Mesenchymal stem cell (in vitro differentiated cells and primary cell): ENCODE measurements at regions not wholly inside any gene's neighbourhood (a gene's known extent, or its start where the extent isn't known, plus 50 kb on each side); places are given as distances from the start of the nearest gene placed in this dataset.

ENCODE experiments used
- DNase-seq: peaks from one replicate; pipeline ENCODE4 v3.0.0-alpha.2; 2013
- H2AFZ ChIP-seq: one replicate; pipeline ENCODE4 v1.6.1; 2013; ENCODE audit warnings: low read depth, mild to moderate bottlenecking, control low read depth, inconsistent platforms, low read length, moderate library complexity
- H2AK5ac ChIP-seq: 2 replicates; pipeline ENCODE4 v1.6.1; 2013; ENCODE audit warnings: low read length, moderate library complexity, mild to moderate bottlenecking, inconsistent platforms; ENCODE audit not compliant: severe bottlenecking
- H2BK120ac ChIP-seq: one replicate; pipeline ENCODE4 v1.6.1; 2013; ENCODE audit warnings: low read depth, mild to moderate bottlenecking, inconsistent platforms, low read length, moderate library complexity
- H2BK12ac ChIP-seq, 2 experiments: one replicate each; pipeline ENCODE4 v1.6.1; 2013; ENCODE audit warnings: inconsistent platforms in 2 of 2, low read length in 2 of 2, mild to moderate bottlenecking in 2 of 2, moderate library complexity in 2 of 2, control low read depth in 1 of 2
- H2BK15ac ChIP-seq: one replicate; pipeline ENCODE4 v1.6.1; 2013; ENCODE audit warnings: mild to moderate bottlenecking, low read depth, inconsistent platforms; ENCODE audit not compliant: poor library complexity, severe bottlenecking
- H2BK5ac ChIP-seq: 2 replicates; pipeline ENCODE4 v1.6.1; 2013; ENCODE audit warnings: low read depth, mild to moderate bottlenecking, low read length, control low read depth, inconsistent platforms; ENCODE audit not compliant: poor library complexity, severe bottlenecking
- H3K14ac ChIP-seq, 2 experiments: one replicate each; pipeline ENCODE4 v1.6.1; 2013; ENCODE audit warnings: inconsistent platforms in 2 of 2, low read length in 2 of 2, control low read depth in 1 of 2, mild to moderate bottlenecking in 1 of 2, moderate library complexity in 1 of 2
- H3K18ac ChIP-seq, 2 experiments: one replicate each; pipeline ENCODE4 v1.6.1; 2013; ENCODE audit warnings: inconsistent platforms in 2 of 2, low read length in 2 of 2, control low read depth in 1 of 2, low read depth in 1 of 2, mild to moderate bottlenecking in 1 of 2
- H3K23ac ChIP-seq, 2 experiments: one replicate each; pipeline ENCODE4 v1.6.1; 2013; ENCODE audit warnings: inconsistent platforms in 2 of 2, low read length in 2 of 2, mild to moderate bottlenecking in 2 of 2, moderate library complexity in 2 of 2, control low read depth in 1 of 2
- H3K27ac ChIP-seq: 2 replicates; pipeline ENCODE4 v1.5.1; 2013; ENCODE audit warnings: mild to moderate bottlenecking, moderate library complexity, low read length, control low read depth, inconsistent platforms; ENCODE audit not compliant: poor library complexity, severe bottlenecking
- H3K27me3 ChIP-seq, 2 experiments: 2 replicates each; pipeline versions ENCODE4 v1.6.1 to v1.7.0; 2013; ENCODE audit warnings: low read length in 2 of 2, mild to moderate bottlenecking in 2 of 2, moderate library complexity in 2 of 2, control low read depth in 1 of 2, inconsistent platforms in 1 of 2; ENCODE audit not compliant: control insufficient read depth in 1 of 2, insufficient read depth in 1 of 2
- H3K36me3 ChIP-seq, 2 experiments: 2 replicates each; pipeline versions ENCODE4 v1.6.1 to v1.7.0; 2013; ENCODE audit warnings: low read length in 2 of 2, control low read depth in 1 of 2, inconsistent platforms in 1 of 2, low read depth in 1 of 2, mild to moderate bottlenecking in 1 of 2; ENCODE audit not compliant: insufficient read depth in 2 of 2, control insufficient read depth in 1 of 2
- H3K4ac ChIP-seq, 2 experiments: one replicate each; pipeline ENCODE4 v1.6.1; 2013; ENCODE audit warnings: inconsistent platforms in 2 of 2, low read length in 2 of 2, mild to moderate bottlenecking in 2 of 2, moderate library complexity in 2 of 2, control low read depth in 1 of 2, low read depth in 1 of 2
- H3K4me1 ChIP-seq: 2 replicates; pipeline ENCODE4 v1.6.1; 2013; ENCODE audit warnings: low read depth, low read length, control low read depth; ENCODE audit not compliant: control insufficient read depth, insufficient read depth
- H3K4me2 ChIP-seq: 2 replicates; pipeline ENCODE4 v1.6.1; 2013; ENCODE audit warnings: low read length, mild to moderate bottlenecking, inconsistent platforms; ENCODE audit not compliant: poor library complexity, severe bottlenecking
- H3K4me3 ChIP-seq, 2 experiments: 2 replicates each; pipeline versions ENCODE4 v1.5.1 to v1.7.0; 2013; ENCODE audit warnings: low read length in 2 of 2, mild to moderate bottlenecking in 2 of 2, control low read depth in 1 of 2, low read depth in 1 of 2; ENCODE audit not compliant: insufficient read depth in 1 of 2
- H3K79me1 ChIP-seq: replicated peaks from 2 replicates; pipeline ENCODE4 v1.6.1; 2013; ENCODE audit warnings: mild to moderate bottlenecking, control low read depth, low read length, inconsistent platforms; ENCODE audit not compliant: poor library complexity, severe bottlenecking
- H3K9ac ChIP-seq: 2 replicates; pipeline ENCODE4 v1.7.0; 2013; ENCODE audit warnings: mild to moderate bottlenecking, low read length, moderate library complexity
- H3K9me3 ChIP-seq: 2 replicates; pipeline ENCODE4 v1.7.0; 2013; ENCODE audit warnings: mild to moderate bottlenecking, low read length; ENCODE audit not compliant: control insufficient read depth
- H4K8ac ChIP-seq: one replicate; pipeline ENCODE4 v1.6.1; 2013; ENCODE audit warnings: inconsistent platforms, mild to moderate bottlenecking, low read length, moderate library complexity
- H4K91ac ChIP-seq: one replicate; pipeline ENCODE4 v1.6.1; 2013; ENCODE audit warnings: mild to moderate bottlenecking, low read length, inconsistent platforms
- WGBS: methylation state at CpG from one replicate; pipeline ENCODE4 v1.1.7; 2013; ENCODE audit warnings: mixed read lengths; 5-methylcytosine and 5-hydroxymethylcytosine counted together

GRCh38 chr5:128798871-128799270 lies 166.4 kb upstream of the SLC27A6 start:
- no peak overlapping the region for H3K4me3 ChIP-seq
- no peak overlapping the region for H2AFZ ChIP-seq
- H3K18ac ChIP-seq = no peak overlapping the region
- no peak overlapping the region for H3K9ac ChIP-seq
- H3K4me1 ChIP-seq = no peaks in the 10 kb centered on the region
- no peaks in the 10 kb centered on the region for H3K36me3 ChIP-seq
- H3K14ac ChIP-seq = no peak overlapping the region
- H4K91ac ChIP-seq = no peak overlapping the region
- no peak overlapping the region for H2BK15ac ChIP-seq
- H3K27me3 ChIP-seq = no peaks in the 10 kb centered on the region
- H4K8ac ChIP-seq = no peak overlapping the region
- H3K27ac ChIP-seq = no peak overlapping the region
- no peak overlapping the region for H2BK12ac ChIP-seq
- no peaks in the 10 kb centered on the region for H3K9me3 ChIP-seq
- H2BK120ac ChIP-seq = no peak overlapping the region
- DNase-seq = no peak
- no peak overlapping the region for H3K4ac ChIP-seq
- H3K4me2 ChIP-seq = no peak overlapping the region
- H2BK5ac ChIP-seq = no peak overlapping the region
- no peak overlapping the region for H2AK5ac ChIP-seq
- H3K79me1 ChIP-seq = no peaks in the 10 kb centered on the region
- H3K23ac ChIP-seq = no peak overlapping the region

- Histone ChIP-seq H2BK15ac (no peak overlapping the region), H3K4ac (no peak overlapping the region), H3K27me3 (no peaks in the 10 kb centered on the region), H3K79me1 (no peaks in the 10 kb centered on the region), H4K91ac (no peak overlapping the region), H3K14ac (peak overlapping the region in 1 of 2 experiments; percentile 44), H3K18ac (peak overlapping the region in 1 of 2 experiments; percentile 4), H3K4me1 (no peaks in the 10 kb centered on the region), H2BK120ac (no peak overlapping the region), H3K27ac (no peak overlapping the region), H2AK5ac (no peak overlapping the region), H2AFZ (peak overlapping the region; percentile 14), H3K4me2 (no peak overlapping the region), H4K8ac (no peak overlapping the region), H2BK5ac (no peak overlapping the region), H3K9ac (no peak overlapping the region), H2BK12ac (no peak overlapping the region), H3K4me3 (no peak overlapping the region), H3K9me3 (no peaks in the 10 kb centered on the region), H3K36me3 (no peaks in the 10 kb centered on the region), H3K23ac (no peak overlapping the region)
- 90% methylated on average over 4 of the region's 4 CpGs for WGBS
- no peak for DNase-seq
These were observed 165.3 kb upstream of the SLC27A6 start for GRCh38 chr5:128799945-128800344.

- no peak overlapping the region for H3K4me2 ChIP-seq
- no peak overlapping the region for H3K4ac ChIP-seq
- H2BK5ac ChIP-seq = no peak overlapping the region
- H3K18ac ChIP-seq = peak overlapping the region in 1 of 2 experiments; percentile 4
- H3K27ac ChIP-seq = no peak overlapping the region
- no peaks in the 10 kb centered on the region for H3K9me3 ChIP-seq
- no peak overlapping the region for H2BK12ac ChIP-seq
- H2AK5ac ChIP-seq = no peak overlapping the region
- no peak overlapping the region for H2AFZ ChIP-seq
- H3K23ac ChIP-seq = no peak overlapping the region
- DNase-seq = no peak
- no peaks in the 10 kb centered on the region for H3K79me1 ChIP-seq
- no peak overlapping the region for H3K4me3 ChIP-seq
- H2BK15ac ChIP-seq = no peak overlapping the region
- H4K8ac ChIP-seq = no peak overlapping the region
- H2BK120ac ChIP-seq = no peak overlapping the region
- H3K36me3 ChIP-seq = no peaks in the 10 kb centered on the region
- 100% methylated on average over 1 of the region's 1 CpG for WGBS
- H4K91ac ChIP-seq = no peak overlapping the region
- H3K14ac ChIP-seq = peak overlapping the region in 1 of 2 experiments; percentile 44
- no peak overlapping the region for H3K9ac ChIP-seq
- no peaks in the 10 kb centered on the region for H3K4me1 ChIP-seq
- no peaks in the 10 kb centered on the region for H3K27me3 ChIP-seq
These were observed 164.9 kb upstream of the SLC27A6 start for GRCh38 chr5:128800377-128800776.

- no peak overlapping the region for H3K4me3 ChIP-seq
- H3K27ac ChIP-seq = no peak overlapping the region
- 50% methylated on average over 1 of the region's 4 CpGs for WGBS
- no peak overlapping the region for H3K4me2 ChIP-seq
- no peak overlapping the region for H4K91ac ChIP-seq
- H3K4me1 ChIP-seq = no peaks in the 10 kb centered on the region
- H2BK12ac ChIP-seq = no peak overlapping the region
- no peak overlapping the region for H2BK5ac ChIP-seq
- H3K36me3 ChIP-seq = no peaks in the 10 kb centered on the region
- no peak overlapping the region for H3K18ac ChIP-seq
- H3K23ac ChIP-seq = no peak overlapping the region
- H2BK15ac ChIP-seq = no peak overlapping the region
- H2AFZ ChIP-seq = no peak overlapping the region
- H3K79me1 ChIP-seq = no peaks in the 10 kb centered on the region
- no peak overlapping the region for H4K8ac ChIP-seq
- no peak overlapping the region for H2BK120ac ChIP-seq
- H2AK5ac ChIP-seq = no peak overlapping the region
- DNase-seq = no peak
- H3K9me3 ChIP-seq = peaks cover 3% of the 10 kb centered on the region
- H3K14ac ChIP-seq = no peak overlapping the region
- no peak overlapping the region for H3K9ac ChIP-seq
- no peaks in the 10 kb centered on the region for H3K27me3 ChIP-seq
- no peak overlapping the region for H3K4ac ChIP-seq
These were observed 151.8 kb upstream of the SLC27A6 start for GRCh38 chr5:128813317-128814070.
